ENCODE measurements at regions not wholly inside any gene's neighbourhood (a gene's known extent, or its start where the extent isn't known, plus 50 kb on each side); places are given as distances from the start of the nearest gene placed in this dataset.

- no peak for TF ChIP-seq EZH2phosphoT487 (IDR thresholded peaks at IDR 0.05; ENCODE audit: borderline replicate concordance, low read length)
- TF ChIP-seq, protein P1, sequence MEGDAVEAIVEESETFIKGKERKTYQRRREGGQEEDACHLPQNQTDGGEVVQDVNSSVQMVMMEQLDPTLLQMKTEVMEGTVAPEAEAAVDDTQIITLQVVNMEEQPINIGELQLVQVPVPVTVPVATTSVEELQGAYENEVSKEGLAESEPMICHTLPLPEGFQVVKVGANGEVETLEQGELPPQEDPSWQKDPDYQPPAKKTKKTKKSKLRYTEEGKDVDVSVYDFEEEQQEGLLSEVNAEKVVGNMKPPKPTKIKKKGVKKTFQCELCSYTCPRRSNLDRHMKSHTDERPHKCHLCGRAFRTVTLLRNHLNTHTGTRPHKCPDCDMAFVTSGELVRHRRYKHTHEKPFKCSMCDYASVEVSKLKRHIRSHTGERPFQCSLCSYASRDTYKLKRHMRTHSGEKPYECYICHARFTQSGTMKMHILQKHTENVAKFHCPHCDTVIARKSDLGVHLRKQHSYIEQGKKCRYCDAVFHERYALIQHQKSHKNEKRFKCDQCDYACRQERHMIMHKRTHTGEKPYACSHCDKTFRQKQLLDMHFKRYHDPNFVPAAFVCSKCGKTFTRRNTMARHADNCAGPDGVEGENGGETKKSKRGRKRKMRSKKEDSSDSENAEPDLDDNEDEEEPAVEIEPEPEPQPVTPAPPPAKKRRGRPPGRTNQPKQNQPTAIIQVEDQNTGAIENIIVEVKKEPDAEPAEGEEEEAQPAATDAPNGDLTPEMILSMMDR (IDR thresholded peaks at IDR 0.05; ENCODE audit: low read depth, low read length, poor library complexity, severe bottlenecking) = no peak
Observed at GRCh38 chr7:155908385-155908784, 96.1 kb upstream of the SHH start.

All from DOHH2 (cell line).